ENCODE measurements at regions not wholly inside any gene's neighbourhood (a gene's known extent, or its start where the extent isn't known, plus 50 kb on each side); places are given as distances from the start of the nearest gene placed in this dataset.
"Not testable (repeated sequence)": the region's sequence is repeated elsewhere in the genome, so short reads cannot be mapped to it uniquely, and the experiment has no call there.

DNA sequence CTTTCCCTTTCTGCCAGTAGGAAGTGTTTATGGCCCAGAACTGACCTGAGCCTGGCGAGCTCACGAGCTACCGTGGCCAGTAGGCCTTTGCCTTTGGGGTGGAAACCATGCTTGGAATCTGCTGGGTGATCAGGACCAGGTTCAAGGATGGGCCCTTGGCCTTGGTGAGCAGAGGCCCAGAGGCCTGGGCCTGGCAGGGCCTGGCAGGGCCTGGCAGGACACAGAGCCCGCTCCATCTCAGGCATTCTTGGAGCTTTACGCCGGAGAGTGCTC is 184.8 kb upstream of the RTL1 start:
- Histone ChIP-seq H3K4me1 (ENCODE audit: insufficient read depth, low read length) (no peaks in the 10 kb centered on the region), H3K79me2 (ENCODE audit: insufficient read depth, low read length) (no peaks in the 10 kb centered on the region), H3K4me3 (ENCODE audit: insufficient read depth, low read depth, low read length) (no peak overlapping the region), H4K20me1 (ENCODE audit: insufficient read depth, low read length) (no peaks in the 10 kb centered on the region), H3K4me2 (ENCODE audit: low read length) (no peak overlapping the region), H3K27ac (ENCODE audit: low read depth, low read length) (no peak overlapping the region), H2AFZ (ENCODE audit: low read depth, low read length) (no peak overlapping the region), H3K9me3 (ENCODE audit: insufficient read depth, low read depth, low read length) (no peaks in the 10 kb centered on the region), H3K36me3 (ENCODE audit: insufficient read depth, low read length) (no peaks in the 10 kb centered on the region), H3K9ac (ENCODE audit: low read length) (no peak overlapping the region), H3K27me3 (ENCODE audit: insufficient read depth, low read length) (no peaks in the 10 kb centered on the region)
- FAIRE-seq (no peak), DNase-seq (ENCODE audit: low read depth) (no peak)
- peaks cover 6% of the 10 kb centered on the region for H3K9me3 Mint-ChIP-seq (ENCODE audit: unreplicated experiment)
- H3K36me3 Mint-ChIP-seq (ENCODE audit: low read depth, unreplicated experiment): no peaks in the 10 kb centered on the region
- H3K27me3 Mint-ChIP-seq (ENCODE audit: low read depth, unreplicated experiment): peaks cover 5% of the 10 kb centered on the region
- H3K4me1 Mint-ChIP-seq (ENCODE audit: low read depth, unreplicated experiment): peaks cover 6% of the 10 kb centered on the region
- no peak overlapping the region for H3K4me3 Mint-ChIP-seq (ENCODE audit: unreplicated experiment)
- no peak for TF ChIP-seq CTCF (IDR thresholded peaks at IDR 0.05; ENCODE audit: insufficient read depth, low read depth, low read length)
- no peak for TF ChIP-seq EZH2 (IDR thresholded peaks at IDR 0.05; ENCODE audit: insufficient read depth, low read length)
- no peak overlapping the region for H3K27ac Mint-ChIP-seq (ENCODE audit: unreplicated experiment)

DNA sequence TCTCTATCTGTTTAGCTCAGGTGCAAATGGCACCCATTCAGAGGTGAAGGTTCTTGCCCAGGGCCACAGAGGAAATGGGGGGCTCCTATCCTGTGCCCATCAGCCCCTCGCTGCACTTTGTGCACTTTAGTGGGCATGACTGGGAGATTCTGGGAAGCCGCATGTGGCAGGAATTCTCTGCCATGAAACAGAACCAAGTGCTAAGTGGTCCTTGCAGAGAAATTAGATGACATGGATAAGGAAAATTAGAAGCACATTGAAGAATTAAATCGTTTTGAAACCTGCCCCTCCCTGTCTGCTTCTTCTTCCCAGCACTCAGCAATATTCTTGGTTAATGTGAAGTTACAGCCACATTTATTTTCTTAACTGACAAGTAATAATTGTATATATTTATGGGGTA is 185.2 kb upstream of the RTL1 start:
- Mint-ChIP-seq H3K9me3 (ENCODE audit: unreplicated experiment) (peaks cover 6% of the 10 kb centered on the region), H3K4me3 (ENCODE audit: unreplicated experiment) (no peak overlapping the region), H3K27ac (ENCODE audit: unreplicated experiment) (no peak overlapping the region)

DNA sequence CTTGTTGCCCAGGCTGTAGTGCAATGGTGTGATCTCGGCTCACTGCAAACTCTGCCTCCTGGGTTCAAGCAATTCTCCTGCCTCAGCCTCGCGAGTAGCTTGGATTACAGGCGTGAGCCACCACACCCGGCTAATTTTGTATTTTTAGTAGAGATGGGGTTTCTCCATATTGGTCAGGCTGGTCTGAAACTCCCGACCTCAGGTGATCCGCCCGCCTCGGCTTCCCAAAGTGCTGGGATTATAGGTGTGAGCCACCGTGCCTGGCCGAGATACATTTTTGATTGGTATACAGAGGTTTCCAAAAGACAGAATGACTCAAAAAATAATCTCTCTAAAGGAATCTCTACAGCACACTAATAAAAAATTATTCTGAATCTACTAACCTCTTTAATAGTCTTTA is 187.0 kb upstream of the RTL1 start:
- H3K9ac ChIP-seq (ENCODE audit: low read length); H2AFZ ChIP-seq (ENCODE audit: low read depth, low read length); FAIRE-seq: not testable (repeated sequence)

More for the DNA sequence above, 185.2 kb upstream of the RTL1 start:
- H3K27ac ChIP-seq (ENCODE audit: low read depth, low read length): no peak overlapping the region
- no peak for TF ChIP-seq EZH2 (IDR thresholded peaks at IDR 0.05; ENCODE audit: insufficient read depth, low read length)
- no peak for TF ChIP-seq CTCF (IDR thresholded peaks at IDR 0.05; ENCODE audit: insufficient read depth, low read depth, low read length)
- Mint-ChIP-seq H3K27me3 (ENCODE audit: low read depth, unreplicated experiment) (peaks cover 5% of the 10 kb centered on the region), H3K4me1 (ENCODE audit: low read depth, unreplicated experiment) (peaks cover 6% of the 10 kb centered on the region), H3K36me3 (ENCODE audit: low read depth, unreplicated experiment) (no peaks in the 10 kb centered on the region)
- no peak overlapping the region for H3K4me2 ChIP-seq (ENCODE audit: low read length)
- H3K27me3 ChIP-seq (ENCODE audit: insufficient read depth, low read length): no peaks in the 10 kb centered on the region
- no peaks in the 10 kb centered on the region for H3K9me3 ChIP-seq (ENCODE audit: insufficient read depth, low read depth, low read length)
- H3K4me3 ChIP-seq (ENCODE audit: insufficient read depth, low read depth, low read length): no peak overlapping the region
- FAIRE-seq (no peak), DNase-seq (ENCODE audit: low read depth) (no peak)
- H3K9ac ChIP-seq (ENCODE audit: low read length): no peak overlapping the region
- no peaks in the 10 kb centered on the region for H4K20me1 ChIP-seq (ENCODE audit: insufficient read depth, low read length)
- no peaks in the 10 kb centered on the region for H3K79me2 ChIP-seq (ENCODE audit: insufficient read depth, low read length)
- no peaks in the 10 kb centered on the region for H3K36me3 ChIP-seq (ENCODE audit: insufficient read depth, low read length)
- no peak overlapping the region for H2AFZ ChIP-seq (ENCODE audit: low read depth, low read length)
- no peaks in the 10 kb centered on the region for H3K4me1 ChIP-seq (ENCODE audit: insufficient read depth, low read length)

More for the DNA sequence above, 187.0 kb upstream of the RTL1 start:
- not testable (repeated sequence) for H3K4me1 Mint-ChIP-seq (ENCODE audit: low read depth, unreplicated experiment); H3K36me3 ChIP-seq (ENCODE audit: insufficient read depth, low read length); H3K27me3 ChIP-seq (ENCODE audit: insufficient read depth, low read length); H3K9me3 ChIP-seq (ENCODE audit: insufficient read depth, low read depth, low read length); H3K4me3 Mint-ChIP-seq (ENCODE audit: unreplicated experiment); H3K27ac Mint-ChIP-seq (ENCODE audit: unreplicated experiment); H3K27ac ChIP-seq (ENCODE audit: low read depth, low read length); H3K4me3 ChIP-seq (ENCODE audit: insufficient read depth, low read depth, low read length); DNase-seq (ENCODE audit: low read depth); H3K4me1 ChIP-seq (ENCODE audit: insufficient read depth, low read length); H3K27me3 Mint-ChIP-seq (ENCODE audit: low read depth, unreplicated experiment); H4K20me1 ChIP-seq (ENCODE audit: insufficient read depth, low read length); H3K79me2 ChIP-seq (ENCODE audit: insufficient read depth, low read length); H3K36me3 Mint-ChIP-seq (ENCODE audit: low read depth, unreplicated experiment); H3K9me3 Mint-ChIP-seq (ENCODE audit: unreplicated experiment)
- peak overlapping the region; percentile 37 for H3K4me2 ChIP-seq (ENCODE audit: low read length)

All from astrocyte (in vitro differentiated cells and primary cell).